Activated CD8-positive, alpha-beta T cell treated with anti-CD3 and anti-CD28 coated beads for 36 hours (primary cell): ENCODE measurements at regions not wholly inside any gene's neighbourhood (a gene's known extent, or its start where the extent isn't known, plus 50 kb on each side); places are given as distances from the start of the nearest gene placed in this dataset.
A peak's percentile ranks its signal among the peaks of the same experiment; 100 is the strongest.

Experiments used
- ATAC-seq: fragments of 200-7000 bp; cut with Tn5 transposase; one replicate; pipeline ENCODE4 v1.10.0; 2021; ENCODE audit warnings: mild to moderate bottlenecking, moderate library complexity
- CTCF ChIA-PET: fragments of 350-600 bp; sonication (Branson Sonifier 250); formaldehyde crosslinking; loops from one replicate; lab custom pipeline; 2021; ENCODE audit warnings: antibody characterized with exemption; lab: Charles Lee
- POLR2A ChIA-PET: fragments of 350-600 bp; sonication (Branson Sonifier 250); formaldehyde crosslinking; loops from one replicate; lab custom pipeline; 2021; ENCODE audit warnings: antibody characterized with exemption; lab: Charles Lee
- DNase-seq: peaks from one replicate; pipeline ENCODE4 v3.0.0-alpha.2; 2020
- H3K27ac Mint-ChIP-seq: one replicate; pipeline ENCODE4 v1.8.0; 2021; ENCODE audit warnings: mild to moderate bottlenecking, mixed read lengths
- H3K27me3 Mint-ChIP-seq: one replicate; pipeline ENCODE4 v1.8.0; 2021; ENCODE audit warnings: mixed read lengths
- H3K36me3 Mint-ChIP-seq: one replicate; pipeline ENCODE4 v1.8.0; 2021; ENCODE audit warnings: low read depth, mixed read lengths
- H3K4me1 Mint-ChIP-seq: one replicate; pipeline ENCODE4 v1.8.0; 2021; ENCODE audit warnings: low read depth, mixed read lengths
- H3K4me3 Mint-ChIP-seq: one replicate; pipeline ENCODE4 v1.8.0; 2021; ENCODE audit warnings: mild to moderate bottlenecking, moderate library complexity, mixed read lengths
- H3K9me3 Mint-ChIP-seq: one replicate; pipeline ENCODE4 v1.8.0; 2021; ENCODE audit warnings: mixed read lengths
- CTCF ChIP-seq: fragments of 200-600 bp; IDR thresholded peaks from one replicate; pipeline ENCODE4 v1.8.0; 2022; ENCODE audit warnings: antibody characterized with exemption, mild to moderate bottlenecking
- intact Hi-C: fragments of 100-400 bp; cut with micrococcal nuclease; formaldehyde crosslinking; loops from one replicate; pipeline ENCODE4 v1.10.0; 2022

GRCh38 chr19:29271911-29272310 lies 59.0 kb upstream of the UQCRFS1 start:
- H3K36me3 Mint-ChIP-seq = no peaks in the 10 kb centered on the region
- intact Hi-C loops = no loop called here
- H3K27me3 Mint-ChIP-seq = peaks cover 11% of the 10 kb centered on the region
- H3K27ac Mint-ChIP-seq = no peak overlapping the region
- ChIA-PET POLR2A (interaction anchor here (0.6 kb wide), 2 partner anchors 22 to 67 kb away, joined by 3 read pairs; no protein-coding TSS in a partner anchor), CTCF (interaction anchor here (4.6 kb wide), 1 partner anchor 8 kb away, joined by 26 read pairs; no protein-coding TSS in a partner anchor)
- TF ChIP-seq CTCF = no peak
- H3K9me3 Mint-ChIP-seq = no peaks in the 10 kb centered on the region
- no peak overlapping the region for H3K4me3 Mint-ChIP-seq
- H3K4me1 Mint-ChIP-seq = peaks cover 2% of the 10 kb centered on the region
- ATAC-seq = no peak
- no peak for DNase-seq

GRCh38 chr19:29273000-29273640 lies 60.2 kb upstream of the UQCRFS1 start:
- Mint-ChIP-seq H3K36me3 (no peaks in the 10 kb centered on the region), H3K9me3 (no peaks in the 10 kb centered on the region), H3K4me3 (no peak overlapping the region), H3K27ac (no peak overlapping the region), H3K27me3 (peaks cover 8% of the 10 kb centered on the region), H3K4me1 (peaks cover 10% of the 10 kb centered on the region)
- CTCF ChIA-PET = interaction anchor here (4.6 kb wide), 1 partner anchor 10 kb away, joined by 26 read pairs; no protein-coding TSS in a partner anchor
- TF ChIP-seq CTCF = no peak
- intact Hi-C loops = no loop called here
- ATAC-seq (no peak), DNase-seq (no peak)
- POLR2A ChIA-PET = interaction anchor here (0.8 kb wide), 1 partner anchor 80 kb away, joined by 3 read pairs; no protein-coding TSS in a partner anchor

- Mint-ChIP-seq H3K4me1 (peaks cover 10% of the 10 kb centered on the region), H3K27me3 (peaks cover 7% of the 10 kb centered on the region), H3K27ac (no peak overlapping the region), H3K36me3 (no peaks in the 10 kb centered on the region), H3K9me3 (no peaks in the 10 kb centered on the region), H3K4me3 (no peak overlapping the region)
- CTCF ChIA-PET = interaction anchor here (4.6 kb wide), 1 partner anchor 12 kb away, joined by 26 read pairs; no protein-coding TSS in a partner anchor
- DNase-seq (no peak), ATAC-seq (no peak)
- POLR2A ChIA-PET = no interaction called here
- no peak for TF ChIP-seq CTCF
- intact Hi-C loops = no loop called here
Measured at GRCh38 chr19:29275266-29275665, 62.3 kb upstream of the UQCRFS1 start.

- ATAC-seq (peak; percentile 99), DNase-seq (peak; percentile 85)
- intact Hi-C loops = no loop called here
- Mint-ChIP-seq H3K27ac (no peak overlapping the region), H3K27me3 (peaks cover 14% of the 10 kb centered on the region), H3K4me3 (no peak overlapping the region), H3K4me1 (peaks cover 10% of the 10 kb centered on the region), H3K36me3 (no peaks in the 10 kb centered on the region), H3K9me3 (no peaks in the 10 kb centered on the region)
- no peak for TF ChIP-seq CTCF
- ChIA-PET CTCF (no interaction called here), POLR2A (no interaction called here)
Measured at GRCh38 chr19:29277102-29277501, 64.2 kb upstream of the UQCRFS1 start.

GRCh38 chr19:29278716-29279115 lies 65.8 kb upstream of the UQCRFS1 start:
- ChIA-PET CTCF (interaction anchor here (1.1 kb wide), 1 partner anchor 14 kb away, joined by 4 read pairs; no protein-coding TSS in a partner anchor), POLR2A (no interaction called here)
- Mint-ChIP-seq H3K9me3 (no peaks in the 10 kb centered on the region), H3K4me3 (no peak overlapping the region), H3K4me1 (peaks cover 10% of the 10 kb centered on the region), H3K27ac (no peak overlapping the region), H3K36me3 (no peaks in the 10 kb centered on the region), H3K27me3 (peaks cover 20% of the 10 kb centered on the region)
- no peak for ATAC-seq
- TF ChIP-seq CTCF = no peak
- no peak for DNase-seq
- intact Hi-C loops = no loop called here
